C4-2B (cell line): ENCODE measurements at regions not wholly inside any gene's neighbourhood (a gene's known extent, or its start where the extent isn't known, plus 50 kb on each side); places are given as distances from the start of the nearest gene placed in this dataset.

Experiments
- H3K27ac ChIP-seq: fragments of 450-650 bp; 2 replicates; pipeline ENCODE4 v1.5.1; 2017
- ZFX ChIP-seq: fragments of 450-650 bp; IDR thresholded peaks from 2 replicates; pipeline ENCODE4 v1.6.1; 2017
- TF ChIP-seq, protein P1 (sequence below): fragments of 450-650 bp; conservative IDR thresholded peaks from 2 replicates; pipeline ENCODE4 v1.5.1; 2017; ENCODE audit warnings: mild to moderate bottlenecking

DNA sequence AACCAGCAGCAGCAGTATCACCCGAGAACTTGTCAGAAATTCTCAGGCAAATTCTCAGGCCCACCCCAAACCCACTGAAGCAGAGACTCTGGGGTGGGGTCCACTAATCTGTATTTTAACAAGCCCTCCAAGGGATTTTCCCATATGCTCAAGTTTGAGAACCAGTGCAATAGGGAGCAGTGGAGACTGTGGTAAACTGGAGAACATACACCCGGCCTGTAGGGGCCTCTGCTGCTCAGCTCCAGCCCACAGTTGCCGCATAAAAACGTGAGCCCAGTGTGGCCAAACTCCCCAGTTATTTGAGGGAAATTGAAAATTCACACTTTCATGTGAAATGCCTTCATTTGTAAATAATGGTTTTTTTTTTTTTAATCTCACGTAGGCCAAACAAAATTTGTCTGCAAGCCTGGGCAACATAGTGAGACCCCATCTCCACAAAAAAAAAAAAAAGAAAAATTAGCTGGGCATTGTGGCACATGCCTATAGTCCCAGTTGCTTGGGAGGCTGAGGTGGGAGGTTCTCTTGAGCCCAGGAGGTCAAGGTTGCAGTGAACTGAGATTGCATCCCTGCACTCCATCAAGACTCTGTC, 97.6 kb upstream of the ZMIZ1 start:
- TF ChIP-seq, protein P1, sequence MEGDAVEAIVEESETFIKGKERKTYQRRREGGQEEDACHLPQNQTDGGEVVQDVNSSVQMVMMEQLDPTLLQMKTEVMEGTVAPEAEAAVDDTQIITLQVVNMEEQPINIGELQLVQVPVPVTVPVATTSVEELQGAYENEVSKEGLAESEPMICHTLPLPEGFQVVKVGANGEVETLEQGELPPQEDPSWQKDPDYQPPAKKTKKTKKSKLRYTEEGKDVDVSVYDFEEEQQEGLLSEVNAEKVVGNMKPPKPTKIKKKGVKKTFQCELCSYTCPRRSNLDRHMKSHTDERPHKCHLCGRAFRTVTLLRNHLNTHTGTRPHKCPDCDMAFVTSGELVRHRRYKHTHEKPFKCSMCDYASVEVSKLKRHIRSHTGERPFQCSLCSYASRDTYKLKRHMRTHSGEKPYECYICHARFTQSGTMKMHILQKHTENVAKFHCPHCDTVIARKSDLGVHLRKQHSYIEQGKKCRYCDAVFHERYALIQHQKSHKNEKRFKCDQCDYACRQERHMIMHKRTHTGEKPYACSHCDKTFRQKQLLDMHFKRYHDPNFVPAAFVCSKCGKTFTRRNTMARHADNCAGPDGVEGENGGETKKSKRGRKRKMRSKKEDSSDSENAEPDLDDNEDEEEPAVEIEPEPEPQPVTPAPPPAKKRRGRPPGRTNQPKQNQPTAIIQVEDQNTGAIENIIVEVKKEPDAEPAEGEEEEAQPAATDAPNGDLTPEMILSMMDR = no peak
- no peak for TF ChIP-seq ZFX
- H3K27ac ChIP-seq = no peak overlapping the region; the same call in 1 of the 2 replicates

DNA sequence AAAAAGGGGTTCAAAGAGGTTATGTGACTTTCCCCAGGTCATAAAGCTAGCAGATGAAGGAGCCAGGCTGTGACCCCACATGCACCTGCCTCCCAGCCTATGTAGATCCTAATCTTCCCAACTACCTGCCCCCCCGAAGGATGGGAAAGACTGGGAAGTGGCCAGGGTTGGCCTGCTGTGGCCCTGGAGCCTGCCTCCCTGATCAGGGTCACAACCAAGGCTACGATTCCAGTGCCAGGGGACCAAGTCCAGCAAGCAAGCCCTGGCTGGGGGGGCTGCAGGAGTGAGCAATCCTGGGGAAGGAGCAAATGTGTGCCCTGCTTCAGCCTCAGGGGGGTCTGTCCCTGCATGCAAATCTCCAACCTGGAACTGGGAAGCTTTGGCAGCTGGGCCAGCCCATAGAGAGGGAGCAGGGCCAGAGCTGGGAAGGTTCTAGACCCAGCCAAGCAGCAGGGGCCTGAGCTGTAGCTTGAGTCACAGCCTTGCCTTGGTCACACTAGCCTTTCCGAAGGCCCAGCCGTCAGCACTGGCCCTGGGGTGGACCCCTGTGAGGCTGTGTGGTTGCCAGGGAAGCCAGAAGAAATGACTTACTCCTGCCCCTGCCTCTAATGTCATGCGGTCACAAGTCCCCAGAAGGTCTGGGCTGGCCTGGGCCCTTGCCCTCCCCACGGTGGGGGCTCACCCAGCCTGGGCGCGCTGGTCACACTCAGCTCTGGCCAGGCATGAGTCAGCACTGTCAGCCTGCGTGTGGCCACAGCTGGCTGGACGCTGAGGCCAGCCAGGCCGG, 96.4 kb upstream of the ZMIZ1 start:
- H3K27ac ChIP-seq = peak overlapping the region; percentile 95
- TF ChIP-seq ZFX = peak; percentile 31; the same call in 1 of the 2 replicates
- TF ChIP-seq, protein P1 = no peak

DNA sequence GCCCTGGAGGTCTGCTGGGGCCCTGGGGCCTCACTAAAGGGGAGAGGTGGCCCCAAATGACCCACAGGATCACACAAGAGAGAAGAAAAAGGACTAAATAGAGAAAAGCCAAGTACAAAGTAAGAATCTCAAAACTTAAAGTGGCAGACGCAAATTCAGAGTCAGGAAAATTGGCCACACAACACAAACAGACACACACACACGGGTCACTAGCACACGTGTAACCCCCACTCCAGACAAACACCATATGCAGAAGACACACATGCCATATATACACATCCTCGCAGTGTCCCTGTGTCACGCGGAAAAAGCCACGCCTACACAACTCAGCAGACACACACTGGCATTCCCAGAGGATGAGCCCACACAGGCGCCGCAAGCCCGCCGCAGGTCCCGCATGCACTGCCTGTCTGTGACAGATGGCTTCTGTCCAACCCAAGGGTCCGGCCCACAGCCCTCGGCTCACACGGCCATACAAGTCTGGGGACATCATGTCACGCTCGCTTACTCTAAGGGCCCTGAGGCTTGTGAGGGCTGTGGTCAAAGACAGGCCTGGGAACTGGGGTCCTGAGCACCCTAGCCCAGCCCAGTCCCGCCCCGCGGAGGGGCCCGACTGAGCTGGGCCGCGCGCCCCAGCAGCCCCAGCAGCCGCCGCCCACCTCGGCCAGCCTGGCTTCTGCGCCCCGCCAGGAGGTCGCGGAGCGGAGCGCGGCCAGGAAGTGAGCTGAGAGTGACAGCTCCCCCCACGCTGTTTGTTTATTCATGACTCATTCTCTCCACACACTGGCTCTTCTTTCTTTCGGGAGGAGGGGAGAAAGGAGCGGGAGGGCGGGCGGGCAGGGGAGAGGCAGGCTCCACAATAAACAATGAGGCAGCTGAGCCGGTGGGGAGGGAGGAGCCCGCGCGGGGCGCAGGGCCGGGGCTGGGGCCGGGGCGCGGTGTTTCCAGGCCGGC, 95.5 kb upstream of the ZMIZ1 start:
- peak overlapping the region; percentile 95 for H3K27ac ChIP-seq
- TF ChIP-seq, protein P1 = no peak
- peak; percentile 26; the same call in 1 of the 2 replicates for TF ChIP-seq ZFX

DNA sequence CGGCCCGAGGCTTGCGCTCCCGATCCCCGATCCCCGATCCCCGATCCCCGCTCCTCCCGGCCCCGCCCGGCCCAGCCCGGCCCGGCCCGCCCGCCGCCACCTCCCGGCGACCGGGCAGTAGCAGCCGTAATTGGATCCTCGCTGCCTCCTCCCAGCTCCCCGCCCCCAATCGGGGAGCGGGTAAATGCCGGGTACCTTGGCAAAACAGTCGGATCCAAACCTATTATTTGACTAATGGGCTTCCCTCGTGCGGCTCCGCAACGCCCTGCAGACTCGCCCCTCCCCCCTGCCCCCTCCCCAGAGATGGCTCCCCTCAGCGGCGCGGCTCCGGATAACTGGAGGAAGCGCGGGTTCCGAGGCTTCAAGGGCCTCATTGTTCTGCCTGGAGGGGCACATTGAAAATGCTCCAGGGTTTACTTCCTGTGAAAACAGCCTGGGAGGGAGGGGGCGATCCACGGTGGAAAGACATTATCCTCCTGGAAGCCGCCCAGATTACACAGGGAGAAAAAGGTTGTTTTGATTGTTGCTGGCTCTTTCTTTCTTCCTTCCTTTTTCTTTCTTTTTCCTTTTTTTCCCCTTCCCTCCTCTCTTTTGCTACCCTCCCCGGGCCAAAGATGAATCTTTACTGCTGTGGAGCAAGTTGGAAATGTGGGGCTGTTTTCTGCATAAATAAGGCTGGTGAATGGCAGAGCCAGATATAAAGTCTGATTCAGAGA, 94.7 kb upstream of the ZMIZ1 start:
- TF ChIP-seq, protein P1 = no peak
- TF ChIP-seq ZFX = no peak
- H3K27ac ChIP-seq = peak overlapping the region; percentile 95

DNA sequence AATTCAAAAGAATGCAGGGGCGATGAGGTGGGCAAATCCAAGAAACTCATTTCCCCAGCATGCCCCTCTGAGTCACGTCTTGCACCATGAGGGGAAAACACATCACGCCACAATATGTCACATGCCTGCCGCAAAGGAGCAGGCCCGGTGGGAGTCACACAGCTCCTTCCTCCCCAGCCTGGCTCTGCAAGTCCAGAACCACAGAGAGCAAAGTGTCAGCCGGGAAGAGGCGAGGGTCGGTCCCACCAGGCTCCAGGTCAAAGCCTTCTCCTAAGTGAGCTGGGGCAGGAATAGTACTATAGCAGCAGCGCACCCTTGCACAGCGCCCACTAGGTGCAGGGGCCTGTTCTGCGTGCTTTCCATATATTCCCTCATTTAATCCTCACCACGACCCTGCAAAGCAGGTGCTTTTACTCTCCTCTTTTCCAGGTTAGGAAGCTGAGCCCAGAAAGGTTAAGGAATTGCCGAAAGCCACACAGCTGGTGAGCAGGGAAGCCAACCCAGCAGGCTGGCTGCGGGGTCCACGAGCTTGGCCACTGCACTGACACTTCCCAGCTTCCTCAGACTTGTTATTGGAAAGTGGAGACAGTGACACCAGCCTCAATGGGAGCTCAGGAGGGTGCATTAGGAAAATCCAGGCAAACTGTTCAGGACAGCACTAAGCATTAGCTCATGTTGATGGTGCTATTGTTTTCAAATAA, 94.0 kb upstream of the ZMIZ1 start:
- TF ChIP-seq ZFX = no peak
- TF ChIP-seq, protein P1 = peak; percentile 93
- H3K27ac ChIP-seq = peak overlapping the region; percentile 95

DNA sequence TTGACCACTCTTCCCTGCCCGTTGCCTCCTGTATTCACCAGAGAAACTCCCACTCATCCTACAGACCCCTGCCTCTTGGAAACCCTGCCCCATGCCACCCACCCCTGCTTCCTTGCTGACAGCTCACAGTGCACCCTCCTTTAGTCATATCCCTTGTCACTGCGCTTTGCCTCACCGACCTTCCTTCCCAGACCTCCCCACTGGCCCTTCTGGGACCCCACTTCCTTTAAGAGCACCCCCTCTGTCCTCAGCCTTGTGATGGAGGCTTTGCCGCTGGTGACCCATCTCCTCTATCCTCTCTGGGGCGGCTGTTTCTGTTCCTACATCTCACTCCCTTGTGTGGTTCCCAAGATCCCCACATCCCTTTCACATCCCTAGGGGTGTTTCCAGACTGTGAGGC, 92.8 kb upstream of the ZMIZ1 start:
- TF ChIP-seq, protein P1 = no peak
- TF ChIP-seq ZFX = no peak
- H3K27ac ChIP-seq = peak overlapping the region; percentile 95
